ENCODE measurements at regions not wholly inside any gene's neighbourhood (a gene's known extent, or its start where the extent isn't known, plus 50 kb on each side); places are given as distances from the start of the nearest gene placed in this dataset.

DNA sequence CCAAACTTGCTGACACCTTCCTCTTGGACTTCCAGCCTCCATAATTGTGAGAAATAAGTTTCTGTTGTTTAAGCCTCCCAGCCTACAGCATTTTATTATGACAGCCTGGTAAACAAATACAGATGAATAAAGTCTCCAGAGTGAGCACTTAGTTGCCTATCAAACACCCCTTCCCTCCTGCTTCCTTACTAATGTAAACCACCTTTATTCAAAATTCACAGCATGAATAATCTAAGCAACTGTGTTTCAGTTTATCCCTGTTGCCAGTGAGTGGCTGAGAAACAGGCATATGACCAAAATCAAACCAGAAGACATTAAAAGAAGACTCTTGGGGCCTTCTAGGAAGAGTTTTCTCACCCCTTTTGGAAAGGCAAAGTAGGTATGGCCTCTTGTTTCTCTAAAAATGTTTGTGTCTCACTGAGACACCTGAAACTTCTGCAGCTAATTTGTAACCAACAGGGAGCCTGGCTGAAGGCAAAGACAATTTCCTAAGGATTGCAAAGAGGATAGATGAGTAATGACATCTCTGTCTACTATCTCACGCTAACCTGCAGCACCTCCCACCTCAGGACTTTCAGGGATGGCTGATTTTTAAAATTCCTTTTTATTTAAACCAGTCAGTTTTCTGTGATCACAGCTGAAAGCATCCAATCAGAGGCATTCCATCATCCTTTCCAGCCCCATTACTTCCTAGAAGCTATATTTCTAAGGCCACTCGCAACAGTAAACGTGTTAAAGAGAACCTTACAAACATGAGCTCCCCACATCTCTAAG, 61.4 kb upstream of the LRRC55 start:
- TF ChIP-seq POLR2A (IDR thresholded peaks at IDR 0.05): no peak
- TF ChIP-seq, protein P1, sequence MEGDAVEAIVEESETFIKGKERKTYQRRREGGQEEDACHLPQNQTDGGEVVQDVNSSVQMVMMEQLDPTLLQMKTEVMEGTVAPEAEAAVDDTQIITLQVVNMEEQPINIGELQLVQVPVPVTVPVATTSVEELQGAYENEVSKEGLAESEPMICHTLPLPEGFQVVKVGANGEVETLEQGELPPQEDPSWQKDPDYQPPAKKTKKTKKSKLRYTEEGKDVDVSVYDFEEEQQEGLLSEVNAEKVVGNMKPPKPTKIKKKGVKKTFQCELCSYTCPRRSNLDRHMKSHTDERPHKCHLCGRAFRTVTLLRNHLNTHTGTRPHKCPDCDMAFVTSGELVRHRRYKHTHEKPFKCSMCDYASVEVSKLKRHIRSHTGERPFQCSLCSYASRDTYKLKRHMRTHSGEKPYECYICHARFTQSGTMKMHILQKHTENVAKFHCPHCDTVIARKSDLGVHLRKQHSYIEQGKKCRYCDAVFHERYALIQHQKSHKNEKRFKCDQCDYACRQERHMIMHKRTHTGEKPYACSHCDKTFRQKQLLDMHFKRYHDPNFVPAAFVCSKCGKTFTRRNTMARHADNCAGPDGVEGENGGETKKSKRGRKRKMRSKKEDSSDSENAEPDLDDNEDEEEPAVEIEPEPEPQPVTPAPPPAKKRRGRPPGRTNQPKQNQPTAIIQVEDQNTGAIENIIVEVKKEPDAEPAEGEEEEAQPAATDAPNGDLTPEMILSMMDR (IDR thresholded peaks at IDR 0.05): no peak
